Mesothelial cell of epicardium (in vitro differentiated cells): ENCODE measurements at regions not wholly inside any gene's neighbourhood (a gene's known extent, or its start where the extent isn't known, plus 50 kb on each side); places are given as distances from the start of the nearest gene placed in this dataset.

Experiments used
- DNase-seq, 2 experiments: peaks; one replicate each; pipeline ENCODE4 v3.0.0; 2021; ENCODE audit warnings: low spot score in 2 of 2; ENCODE audit not compliant: unreplicated experiment in 2 of 2
- H3K27ac Mint-ChIP-seq: 2 replicates; pipeline ENCODE4 v1.8.0; 2021; ENCODE audit warnings: mixed read lengths
- H3K27me3 Mint-ChIP-seq: 2 replicates; pipeline ENCODE4 v1.8.0; 2021; ENCODE audit warnings: low read depth, mixed read lengths
- H3K36me3 Mint-ChIP-seq: 2 replicates; pipeline ENCODE4 v1.8.0; 2021; ENCODE audit warnings: mixed read lengths
- H3K4me1 Mint-ChIP-seq: 2 replicates; pipeline ENCODE4 v1.8.0; 2021; ENCODE audit warnings: mixed read lengths
- H3K4me3 Mint-ChIP-seq: 2 replicates; pipeline ENCODE4 v1.8.0; 2021; ENCODE audit warnings: mild to moderate bottlenecking, moderate library complexity, mixed read lengths
- H3K9me3 Mint-ChIP-seq: 2 replicates; pipeline ENCODE4 v1.8.0; 2021; ENCODE audit warnings: mixed read lengths
- TF ChIP-seq, protein P1 (sequence below): fragments of 200-600 bp; sonication (generic); IDR thresholded peaks from one replicate; pipeline ENCODE4 v1.5.0; 2021; ENCODE audit warnings: antibody characterized with exemption; ENCODE audit not compliant: unreplicated experiment

DNA sequence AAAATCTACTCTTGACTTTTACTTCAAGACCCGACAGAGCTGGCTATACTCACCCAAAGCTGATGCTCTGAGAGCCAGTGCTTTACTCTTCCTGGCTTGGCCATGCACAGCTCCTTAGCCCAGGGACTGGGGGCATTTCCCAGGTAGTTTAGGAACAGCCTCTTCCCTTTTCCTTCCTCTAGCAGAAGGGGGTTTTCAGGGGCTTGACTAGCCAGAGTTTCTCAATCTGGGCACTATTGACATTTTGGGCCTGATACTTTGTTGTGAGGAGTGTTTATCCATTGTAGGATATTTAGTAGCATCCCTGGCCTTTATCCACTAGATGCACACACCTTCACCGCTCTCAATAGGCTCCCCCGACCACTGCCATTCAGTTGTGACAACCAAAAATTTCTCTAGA, 50.0 kb upstream of the RFX3 start:
- Mint-ChIP-seq H3K4me1 (no peaks in the 10 kb centered on the region), H3K27me3 (no peaks in the 10 kb centered on the region), H3K9me3 (peaks cover 16% of the 10 kb centered on the region), H3K36me3 (peaks cover 14% of the 10 kb centered on the region), H3K4me3 (no peak overlapping the region), H3K27ac (no peak overlapping the region)
- TF ChIP-seq, protein P1, sequence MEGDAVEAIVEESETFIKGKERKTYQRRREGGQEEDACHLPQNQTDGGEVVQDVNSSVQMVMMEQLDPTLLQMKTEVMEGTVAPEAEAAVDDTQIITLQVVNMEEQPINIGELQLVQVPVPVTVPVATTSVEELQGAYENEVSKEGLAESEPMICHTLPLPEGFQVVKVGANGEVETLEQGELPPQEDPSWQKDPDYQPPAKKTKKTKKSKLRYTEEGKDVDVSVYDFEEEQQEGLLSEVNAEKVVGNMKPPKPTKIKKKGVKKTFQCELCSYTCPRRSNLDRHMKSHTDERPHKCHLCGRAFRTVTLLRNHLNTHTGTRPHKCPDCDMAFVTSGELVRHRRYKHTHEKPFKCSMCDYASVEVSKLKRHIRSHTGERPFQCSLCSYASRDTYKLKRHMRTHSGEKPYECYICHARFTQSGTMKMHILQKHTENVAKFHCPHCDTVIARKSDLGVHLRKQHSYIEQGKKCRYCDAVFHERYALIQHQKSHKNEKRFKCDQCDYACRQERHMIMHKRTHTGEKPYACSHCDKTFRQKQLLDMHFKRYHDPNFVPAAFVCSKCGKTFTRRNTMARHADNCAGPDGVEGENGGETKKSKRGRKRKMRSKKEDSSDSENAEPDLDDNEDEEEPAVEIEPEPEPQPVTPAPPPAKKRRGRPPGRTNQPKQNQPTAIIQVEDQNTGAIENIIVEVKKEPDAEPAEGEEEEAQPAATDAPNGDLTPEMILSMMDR = no peak
- DNase-seq = no peak
